Stomach (tissue), 8 donors: ENCODE measurements at regions not wholly inside any gene's neighbourhood (a gene's known extent, or its start where the extent isn't known, plus 50 kb on each side); places are given as distances from the start of the nearest gene placed in this dataset.

Experiments used
- DNase-seq, 2 donors: peaks; one replicate each; pipeline versions ENCODE4 v3.0.0 to v3.0.0-alpha.2; 2013 to 2019
- H3K27ac ChIP-seq, 5 donors: fragments of 200-600 bp in 4 of 5; sonication (generic) in 4 of 5; one replicate each; pipeline ENCODE4 v1.5.1; 2013 to 2019; ENCODE audit warnings: mild to moderate bottlenecking in 1 of 5, moderate library complexity in 1 of 5
- H3K27me3 ChIP-seq, 3 donors: fragments of 200-600 bp; sonication (generic); one replicate each; pipeline ENCODE4 v1.5.1; 2017 to 2019; ENCODE audit warnings: mixed run types in 1 of 3
- H3K36me3 ChIP-seq, 4 donors: fragments of 200-600 bp; sonication (generic); 1 replicate in 3 of 4; 2 replicates in 1 of 4; pipeline ENCODE4 v1.5.1; 2016 to 2019
- H3K4me1 ChIP-seq, 4 donors: fragments of 200-600 bp; sonication (generic); one replicate each; pipeline ENCODE4 v1.5.1; 2016 to 2019
- H3K4me3 ChIP-seq, 4 donors: fragments of 200-600 bp; sonication (generic) in 3 of 4; one replicate each; pipeline ENCODE4 v1.5.1; 2016 to 2019; ENCODE audit warnings: mild to moderate bottlenecking in 1 of 4
- H3K9me3 ChIP-seq, 4 donors: fragments of 200-600 bp; sonication (generic); one replicate each; pipeline ENCODE4 v1.5.1; 2016 to 2019
- EP300 ChIP-seq: sonication (generic); formaldehyde crosslinking; IDR thresholded peaks from one replicate; pipeline ENCODE4 v1.6.1; 2017; ENCODE audit warnings: antibody characterized with exemption
- POLR2A ChIP-seq, 4 donors: fragments of 450-650 bp; IDR thresholded peaks; one replicate each; pipeline ENCODE4 v1.6.1; 2016; ENCODE audit warnings: antibody characterized with exemption in 4 of 4, control low read depth in 2 of 4, mild to moderate bottlenecking in 1 of 4, moderate library complexity in 1 of 4
- POLR2AphosphoS5 ChIP-seq, 3 donors: sonication (generic); formaldehyde crosslinking; IDR thresholded peaks; one replicate each; pipeline ENCODE4 v1.6.1; 2016; ENCODE audit warnings: antibody characterized with exemption in 3 of 3
- WGBS, 5 donors: extraction: QIAGEN DNeasy Blood & Tissue Kit in 3 of 5; methylation state at CpG; one replicate each; pipeline versions ENCODE4 v1.1.5 to v1.1.7; 2013 to 2018; 5-methylcytosine and 5-hydroxymethylcytosine counted together
- intact Hi-C: fragments of 100-400 bp; cut with DNase I; formaldehyde crosslinking; loops from one replicate; pipeline ENCODE4 v1.15.1; 2023; ENCODE audit warnings: low total_unique reads
- TF ChIP-seq, protein P1 (sequence below), 7 experiments: fragments of 450-650 bp in 4 of 7; fragments of 200-600 bp in 3 of 7; sonication (generic) in 3 of 7; IDR thresholded peaks; one replicate each; pipeline ENCODE4 v1.5.1; 2016 to 2019; ENCODE audit warnings: antibody characterized with exemption in 7 of 7, control low read depth in 2 of 7, mild to moderate bottlenecking in 1 of 7
- donor health status: healthy with polysubstance abuse.
- donor health status: Bipolar disorder and iron deficiency.
- donor health status: healthy.

- H3K36me3 ChIP-seq = no peaks in the 10 kb centered on the region
- H3K4me3 ChIP-seq = no peak overlapping the region
- 93 to 97% (median 96%) methylated on average over 4 of the region's 4 CpGs for WGBS, 5 donors
- TF ChIP-seq, protein P1, sequence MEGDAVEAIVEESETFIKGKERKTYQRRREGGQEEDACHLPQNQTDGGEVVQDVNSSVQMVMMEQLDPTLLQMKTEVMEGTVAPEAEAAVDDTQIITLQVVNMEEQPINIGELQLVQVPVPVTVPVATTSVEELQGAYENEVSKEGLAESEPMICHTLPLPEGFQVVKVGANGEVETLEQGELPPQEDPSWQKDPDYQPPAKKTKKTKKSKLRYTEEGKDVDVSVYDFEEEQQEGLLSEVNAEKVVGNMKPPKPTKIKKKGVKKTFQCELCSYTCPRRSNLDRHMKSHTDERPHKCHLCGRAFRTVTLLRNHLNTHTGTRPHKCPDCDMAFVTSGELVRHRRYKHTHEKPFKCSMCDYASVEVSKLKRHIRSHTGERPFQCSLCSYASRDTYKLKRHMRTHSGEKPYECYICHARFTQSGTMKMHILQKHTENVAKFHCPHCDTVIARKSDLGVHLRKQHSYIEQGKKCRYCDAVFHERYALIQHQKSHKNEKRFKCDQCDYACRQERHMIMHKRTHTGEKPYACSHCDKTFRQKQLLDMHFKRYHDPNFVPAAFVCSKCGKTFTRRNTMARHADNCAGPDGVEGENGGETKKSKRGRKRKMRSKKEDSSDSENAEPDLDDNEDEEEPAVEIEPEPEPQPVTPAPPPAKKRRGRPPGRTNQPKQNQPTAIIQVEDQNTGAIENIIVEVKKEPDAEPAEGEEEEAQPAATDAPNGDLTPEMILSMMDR (IDR thresholded peaks at IDR 0.05) = no peak
- TF ChIP-seq POLR2AphosphoS5 (IDR thresholded peaks at IDR 0.05) = no peak
- no peak for TF ChIP-seq POLR2A (IDR thresholded peaks at IDR 0.05)
- TF ChIP-seq EP300 = no peak
- no peaks in the 10 kb centered on the region for H3K9me3 ChIP-seq
- no peak for DNase-seq
- no peak overlapping the region for H3K27ac ChIP-seq
- no peaks in the 10 kb centered on the region for H3K27me3 ChIP-seq
- intact Hi-C loops = no loop called here
- H3K4me1 ChIP-seq = peaks cover 0 to 8% (median 3%) of the 10 kb centered on the region in 4 donors
These were observed 79.0 kb downstream of the TNP1 start for GRCh38 chr2:216780843-216781242.

GRCh38 chr2:216777637-216778273, 82.1 kb downstream of the TNP1 start:
- Histone ChIP-seq H3K4me3 (no peak overlapping the region), H3K27me3 (no peaks in the 10 kb centered on the region), H3K27ac (no peak overlapping the region), H3K36me3 (no peaks in the 10 kb centered on the region), H3K9me3 (no peaks in the 10 kb centered on the region), H3K4me1 (peaks cover 0 to 21% (median 9%) of the 10 kb centered on the region in 4 donors)
- intact Hi-C loops = no loop called here
- peak in 1 of 2 donors; percentile 48 for DNase-seq
- 83 to 92% (median 86%) methylated on average over 9 of the region's 9 CpGs for WGBS, 5 donors
- TF ChIP-seq, protein P1 (IDR thresholded peaks at IDR 0.05) = peak in 3 of 7 experiments; percentile 19 to 32 (median 21)
- TF ChIP-seq POLR2AphosphoS5 (IDR thresholded peaks at IDR 0.05) = no peak

- no peaks in the 10 kb centered on the region for H3K36me3 ChIP-seq
- H3K27me3 ChIP-seq = no peaks in the 10 kb centered on the region
- peak overlapping the region in 1 of 5 donors; percentile 23 for H3K27ac ChIP-seq
- H3K4me1 ChIP-seq = peaks cover 0 to 18% (median 8%) of the 10 kb centered on the region in 4 donors
- 36 to 56% (median 42%) methylated on average over 13 of the region's 13 CpGs for WGBS, 5 donors
- peak; percentile 33 to 64 for DNase-seq
- intact Hi-C loops = no loop called here
- TF ChIP-seq POLR2A (IDR thresholded peaks at IDR 0.05) (no peak), POLR2AphosphoS5 (IDR thresholded peaks at IDR 0.05) (no peak), EP300 (no peak)
- TF ChIP-seq, protein P1 (IDR thresholded peaks at IDR 0.05) = no peak
- H3K9me3 ChIP-seq = no peaks in the 10 kb centered on the region
- no peak overlapping the region for H3K4me3 ChIP-seq
These were observed 80.9 kb upstream of the IGFBP5 start for GRCh38 chr2:216776066-216776850.

DNA sequence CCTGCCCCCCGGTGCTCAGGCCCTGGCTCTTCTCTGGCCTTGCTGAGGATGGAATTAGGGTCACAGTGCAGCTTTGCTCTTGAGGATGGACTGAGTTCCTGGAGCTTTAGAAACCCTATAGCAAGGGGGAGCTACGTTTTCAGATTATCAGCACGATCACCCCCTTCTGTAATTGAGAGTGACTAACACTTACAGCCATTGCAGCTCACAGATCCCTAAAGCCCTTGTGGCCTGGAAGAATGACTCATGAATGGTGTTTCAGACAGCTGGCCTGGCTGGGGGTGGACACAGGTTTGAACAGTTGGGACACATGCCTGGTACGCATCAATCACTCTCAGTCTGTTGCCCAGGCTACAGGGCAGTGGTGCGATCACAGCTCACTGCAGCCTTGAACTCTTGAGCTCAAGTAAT, 79.7 kb upstream of the IGFBP5 start:
- intact Hi-C loops = no loop called here
- 68 to 86% (median 80%) methylated on average over 5 of the region's 5 CpGs for WGBS, 5 donors
- no peak overlapping the region for H3K4me3 ChIP-seq
- H3K36me3 ChIP-seq = no peaks in the 10 kb centered on the region
- no peaks in the 10 kb centered on the region for H3K27me3 ChIP-seq
- H3K27ac ChIP-seq = peak overlapping the region in 4 of 5 donors; percentile 28 to 75 (median 55)
- TF ChIP-seq EP300 (no peak), POLR2AphosphoS5 (IDR thresholded peaks at IDR 0.05) (peak; percentile 14 to 50 (median 16))
- H3K9me3 ChIP-seq = no peaks in the 10 kb centered on the region
- peak in 1 of 2 donors; percentile 67 for DNase-seq
- peaks cover 0 to 18% (median 8%) of the 10 kb centered on the region in 4 donors for H3K4me1 ChIP-seq
